Colon (tissue), 2 donors: ENCODE measurements at regions not wholly inside any gene's neighbourhood (a gene's known extent, or its start where the extent isn't known, plus 50 kb on each side); places are given as distances from the start of the nearest gene placed in this dataset.
"Not testable (repeated sequence)": the region's sequence is repeated elsewhere in the genome, so short reads cannot be mapped to it uniquely, and the experiment has no call there.

ENCODE experiments used
- FAIRE-seq: peaks from 2 replicates; lab custom pipeline; 2012; peaks lifted over from hg19 to GRCh38; lab: Jason Lieb, UNC
- donor health status: control.
- donor health status: control.

DNA sequence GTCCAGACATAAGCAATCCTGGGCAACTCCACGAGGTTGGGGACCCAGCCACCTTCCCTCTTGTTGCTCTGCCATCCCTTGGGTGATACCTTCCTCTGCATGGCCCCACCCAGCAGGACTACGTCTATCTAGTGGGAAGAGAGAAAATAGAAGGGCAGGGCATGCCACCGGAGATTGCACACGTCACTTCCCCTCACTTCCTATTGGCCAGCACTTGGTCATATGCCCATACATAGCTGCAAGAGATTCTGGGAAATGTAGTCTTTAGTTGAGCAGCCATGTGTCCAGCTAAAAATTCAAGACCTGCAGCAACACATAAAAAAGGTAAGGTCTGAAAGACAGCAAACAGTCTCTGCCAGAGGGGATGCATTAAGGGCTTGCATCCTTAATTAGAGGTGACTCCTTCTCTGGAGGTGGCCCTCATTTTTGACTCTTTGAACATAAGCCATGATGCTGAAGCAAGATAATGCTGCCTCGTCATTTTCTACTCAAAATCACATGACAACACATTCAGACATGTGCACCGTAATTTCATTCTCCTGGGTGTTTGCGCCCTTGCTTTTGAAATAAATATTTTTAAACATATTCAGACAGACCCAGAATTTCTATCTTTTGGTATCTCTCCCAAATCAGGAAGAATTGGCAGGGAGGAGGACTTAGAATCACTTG, 91.8 kb upstream of the PWP1 start:
- no peak for FAIRE-seq

DNA sequence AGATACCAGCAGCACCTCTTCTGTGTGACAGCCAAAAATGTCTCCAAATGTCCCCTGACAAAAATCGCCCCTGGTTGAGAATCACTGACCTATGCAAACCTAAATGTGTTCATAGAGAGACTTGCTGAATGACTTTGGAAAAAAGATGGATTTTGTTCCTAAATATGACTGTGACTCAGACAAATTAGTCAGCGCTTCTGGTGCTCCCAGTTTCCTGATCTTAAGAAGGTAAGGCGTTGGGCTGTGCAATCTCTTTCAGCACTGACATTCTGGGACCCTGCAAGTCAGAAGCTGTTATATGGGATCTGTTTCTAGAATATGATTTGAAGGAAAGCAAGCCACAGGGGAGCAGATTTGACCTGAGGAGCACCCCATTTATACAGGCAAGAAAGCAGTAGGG, 90.6 kb upstream of the PWP1 start:
- FAIRE-seq, result no peak

DNA sequence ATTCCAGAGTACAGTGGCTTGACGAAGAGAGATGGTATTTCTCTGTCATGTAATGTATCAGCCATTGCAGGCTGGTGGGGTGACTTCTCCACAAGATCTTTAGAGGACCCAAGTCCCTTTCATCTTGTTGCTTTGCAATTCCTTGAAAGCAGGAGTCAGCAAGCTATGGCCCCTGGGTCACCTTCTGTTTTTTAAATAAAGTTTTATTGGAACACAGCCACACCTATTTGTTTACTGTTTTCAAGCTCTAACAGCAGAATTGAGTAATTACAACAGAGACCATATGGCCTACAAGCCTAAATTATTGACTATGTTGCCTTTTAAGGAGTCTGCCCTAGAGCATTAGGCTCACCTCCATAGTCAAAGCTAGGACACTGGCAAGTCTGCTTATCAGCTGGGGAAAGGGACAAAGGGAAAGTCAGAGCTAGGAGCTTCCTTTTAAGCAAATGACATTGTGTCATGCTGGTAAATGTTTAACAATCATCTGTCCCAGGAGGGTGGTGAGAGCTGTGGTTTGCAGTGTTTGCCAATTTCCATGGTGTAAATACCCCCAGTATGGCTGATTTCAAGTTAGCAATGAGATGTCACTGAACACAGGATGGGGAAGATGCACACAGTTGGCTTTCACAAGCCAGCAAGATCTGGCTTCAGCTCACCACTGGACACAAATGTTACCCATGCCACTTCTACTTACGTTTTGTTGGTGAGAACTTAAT, 87.7 kb upstream of the PWP1 start:
- no peak for FAIRE-seq

DNA sequence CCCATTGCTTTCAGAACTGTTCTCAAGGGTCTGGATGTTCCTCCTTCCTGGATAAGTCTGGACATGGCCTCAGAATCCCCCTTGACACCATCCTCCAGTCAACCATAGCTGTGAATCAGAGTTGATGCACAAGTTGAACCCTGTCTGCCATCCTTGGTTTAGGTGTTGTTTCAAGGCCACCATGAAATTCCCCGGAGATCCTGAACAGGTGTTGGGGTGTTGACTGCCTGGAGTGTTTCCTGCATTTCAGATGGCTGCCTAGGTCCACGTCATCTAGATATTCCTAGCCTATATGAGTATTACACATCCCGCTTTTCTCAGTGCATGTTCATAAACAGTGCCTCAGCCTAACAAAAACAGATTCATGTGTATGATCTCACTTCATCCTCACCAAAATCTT, 86.7 kb upstream of the PWP1 start:
- FAIRE-seq, result no peak

DNA sequence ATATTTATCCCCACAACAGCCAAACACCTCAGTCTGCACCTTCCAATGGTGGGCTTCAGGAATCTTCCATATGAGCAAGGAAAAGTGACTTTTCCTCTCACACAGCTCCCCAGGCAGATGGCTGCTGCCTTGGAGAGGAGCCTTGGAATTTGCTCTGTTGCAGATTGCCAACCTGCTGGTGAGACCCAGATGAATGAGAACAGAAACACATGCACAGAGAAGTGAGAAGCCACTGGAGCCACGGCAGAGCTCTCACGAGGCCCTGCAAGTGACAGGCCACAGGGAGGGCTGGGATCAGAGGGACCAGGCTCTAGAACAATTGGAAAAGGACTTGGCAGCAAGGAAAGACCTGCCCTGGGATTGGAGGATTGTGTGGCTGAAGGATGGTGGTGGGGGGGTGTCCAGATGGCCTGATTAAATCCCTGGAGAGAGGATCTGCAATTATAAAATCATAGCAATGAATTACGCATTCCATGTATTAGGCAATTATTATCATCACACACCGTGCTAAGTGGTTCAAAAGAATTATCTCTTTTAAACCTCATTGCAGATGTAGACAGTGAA, 84.9 kb upstream of the PWP1 start:
- no peak for FAIRE-seq

DNA sequence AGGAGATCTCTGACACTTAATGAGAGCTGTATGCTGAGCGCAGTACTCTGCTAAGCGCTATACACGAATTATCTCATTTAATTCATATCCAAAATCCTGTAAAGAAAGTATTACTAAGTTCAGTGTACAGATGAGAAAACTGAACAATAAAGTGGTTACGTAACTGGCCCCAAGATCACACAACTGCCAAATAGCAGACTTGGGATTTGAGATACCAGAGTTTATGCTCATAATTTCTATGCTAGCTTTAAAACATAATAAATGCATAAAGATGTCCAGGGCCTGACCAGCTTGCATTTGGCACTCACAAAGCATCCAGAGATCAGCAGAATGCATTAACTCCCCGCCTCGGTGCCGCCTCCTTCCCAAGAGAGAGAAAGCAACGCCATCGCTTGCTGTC, 83.2 kb upstream of the PWP1 start:
- no peak for FAIRE-seq

DNA sequence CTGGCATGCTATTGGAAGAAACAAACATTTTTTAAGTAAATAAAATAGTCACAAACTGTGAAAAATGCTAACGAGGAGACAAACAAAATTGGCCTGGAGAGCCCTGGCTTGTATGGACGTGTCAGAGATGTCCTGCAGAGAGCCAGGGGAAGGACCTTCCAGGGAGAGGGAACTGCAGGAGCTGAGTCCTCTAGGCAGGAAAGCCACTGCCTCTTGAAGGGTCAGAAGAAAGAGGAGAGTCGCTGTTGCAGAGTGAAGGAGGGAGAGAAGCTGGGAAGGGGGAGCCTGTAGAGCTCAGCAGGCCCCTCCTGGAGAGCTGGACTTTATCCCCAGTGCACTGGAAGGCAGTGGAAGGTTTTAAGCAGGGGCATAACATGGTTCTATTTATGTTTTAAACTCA, 80.3 kb upstream of the PWP1 start:
- no peak for FAIRE-seq

DNA sequence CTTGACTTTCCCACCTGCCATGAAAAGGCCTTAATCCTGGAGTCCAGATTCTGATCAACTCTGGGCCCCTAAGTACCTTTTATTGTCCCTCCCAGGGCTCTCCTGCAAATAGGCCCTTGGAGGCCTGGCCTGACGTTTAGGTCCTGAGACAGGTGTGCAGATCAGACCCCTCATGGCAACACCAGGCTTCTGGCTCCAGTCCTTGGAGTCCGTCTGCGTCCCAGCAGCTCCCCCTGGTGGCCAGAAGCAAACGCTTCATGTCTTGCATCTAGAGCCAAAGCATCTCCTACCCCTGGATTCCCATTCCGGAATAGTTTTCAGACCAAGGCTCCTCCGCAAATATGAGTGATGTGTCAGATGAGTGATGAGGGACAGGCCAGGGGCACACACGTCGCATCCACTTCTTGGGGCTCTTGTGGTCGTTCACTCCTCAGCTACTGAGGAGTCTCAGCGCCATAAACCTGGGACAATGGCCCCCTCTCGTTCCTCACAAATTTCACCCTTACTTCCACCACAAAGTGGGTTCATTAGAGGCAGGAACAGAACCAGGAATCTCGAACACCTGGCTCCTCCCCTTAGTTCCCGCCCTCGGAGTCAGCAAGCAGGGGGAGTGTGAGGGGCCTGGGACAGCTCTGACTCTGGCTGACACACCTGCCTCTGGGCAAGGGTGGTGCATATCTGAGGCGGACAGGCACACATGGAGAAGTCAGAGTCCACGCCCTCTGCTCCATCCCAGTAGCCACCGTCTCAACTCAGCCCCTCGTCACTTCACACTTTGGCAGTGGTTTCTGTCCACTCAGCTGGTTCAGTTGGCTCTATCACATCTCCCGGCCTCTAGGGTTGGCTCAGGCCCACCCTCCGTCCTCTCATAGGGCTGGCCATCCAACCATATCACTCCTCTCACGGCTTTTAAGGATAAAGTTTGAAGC, 77.9 kb upstream of the PWP1 start:
- FAIRE-seq, result no peak

DNA sequence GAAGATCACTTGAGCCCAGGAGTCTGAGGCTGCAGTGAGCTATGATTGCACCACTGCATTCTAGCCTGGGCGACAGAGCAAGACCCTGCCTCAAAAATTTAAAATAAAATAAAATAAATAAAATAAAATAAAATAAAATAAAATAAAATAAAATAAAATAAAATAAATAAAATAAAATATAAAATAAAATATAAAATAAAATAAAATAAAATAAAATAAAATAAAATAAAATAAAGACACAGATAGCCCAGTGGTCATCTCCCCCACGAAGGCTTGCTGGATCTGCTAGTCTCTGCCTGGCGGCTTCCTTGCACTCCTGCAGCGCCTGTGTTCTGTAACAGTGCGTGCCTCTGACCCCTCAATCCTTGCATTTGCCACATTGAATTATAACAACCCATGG, 76.8 kb upstream of the PWP1 start:
- FAIRE-seq, result not testable (repeated sequence)

DNA sequence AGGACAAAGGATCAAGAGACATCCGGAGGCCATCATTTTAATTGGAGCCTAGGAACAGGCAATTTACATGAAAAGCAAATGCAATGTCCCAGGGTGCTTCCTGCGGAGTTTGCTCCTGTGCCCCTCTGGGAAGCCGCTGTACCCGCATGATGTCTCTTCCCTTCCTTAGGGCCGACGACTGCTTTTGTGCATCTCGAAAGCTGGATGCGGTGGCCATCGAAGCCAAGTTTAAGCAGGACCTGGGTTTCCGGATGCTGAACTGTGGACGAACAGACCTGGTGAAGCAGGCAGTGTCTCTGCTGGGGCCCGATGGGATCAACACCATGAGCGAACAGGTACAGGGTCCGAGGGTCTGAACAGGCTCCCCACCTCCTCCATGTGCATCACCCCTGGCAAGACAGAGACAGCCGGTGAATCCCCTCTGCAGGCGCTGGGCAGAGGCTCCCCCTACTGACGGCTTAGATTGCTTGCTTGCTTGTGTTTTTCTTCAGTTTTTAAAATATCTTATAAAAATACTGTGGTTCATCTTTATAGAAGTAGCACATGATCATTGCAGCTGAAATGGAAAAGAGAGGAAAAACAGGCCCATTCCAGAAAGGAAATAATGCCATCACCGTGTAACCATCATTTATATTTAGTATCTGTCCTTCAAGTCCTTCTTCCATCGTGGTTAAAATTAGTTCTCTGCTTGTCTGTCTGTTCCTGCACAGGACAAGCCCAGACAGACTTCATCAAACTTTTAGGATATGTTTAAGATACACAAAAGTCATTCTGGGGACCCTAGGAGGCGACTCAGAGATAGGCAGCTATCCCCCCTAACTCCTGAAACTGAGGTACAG, 75.4 kb upstream of the PWP1 start:
- no peak for FAIRE-seq

DNA sequence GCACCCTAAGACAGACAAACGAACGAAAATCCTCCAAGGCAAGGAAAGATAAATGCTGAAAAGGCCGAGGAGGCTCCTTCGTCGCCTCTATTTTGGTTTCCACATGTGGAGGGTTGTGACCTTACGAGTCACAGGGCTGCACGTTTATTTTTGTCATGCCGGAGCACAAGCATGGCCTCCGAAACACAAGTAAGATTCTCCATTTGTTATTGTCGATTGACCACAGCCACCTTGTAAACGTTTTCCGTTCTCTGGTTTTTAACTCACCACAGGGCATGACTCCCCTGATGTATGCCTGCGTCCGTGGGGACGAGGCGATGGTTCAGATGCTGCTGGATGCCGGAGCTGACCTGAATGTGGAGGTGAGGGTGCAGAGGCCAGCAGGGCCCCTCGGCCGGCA, 73.1 kb upstream of the PWP1 start:
- no peak for FAIRE-seq

DNA sequence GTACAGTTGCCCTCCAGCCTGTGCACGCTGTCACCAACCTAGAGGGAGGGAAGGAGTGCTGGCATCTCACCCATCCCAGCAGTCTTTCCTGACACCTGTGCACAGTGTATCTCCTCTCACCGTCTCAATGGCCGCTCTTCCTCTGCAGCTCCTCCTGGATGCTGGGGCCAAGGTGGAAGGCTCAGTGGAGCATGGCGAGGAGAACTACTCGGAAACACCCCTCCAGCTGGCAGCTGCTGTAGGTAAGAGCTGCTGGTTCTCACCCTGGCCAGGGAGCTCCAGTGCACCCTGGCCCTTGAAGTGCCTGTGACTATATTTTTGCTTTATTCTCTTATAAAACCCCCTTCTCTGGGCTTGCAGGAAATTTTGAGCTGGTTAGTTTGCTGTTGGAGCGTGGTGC, 68.7 kb upstream of the PWP1 start:
- FAIRE-seq, result no peak

DNA sequence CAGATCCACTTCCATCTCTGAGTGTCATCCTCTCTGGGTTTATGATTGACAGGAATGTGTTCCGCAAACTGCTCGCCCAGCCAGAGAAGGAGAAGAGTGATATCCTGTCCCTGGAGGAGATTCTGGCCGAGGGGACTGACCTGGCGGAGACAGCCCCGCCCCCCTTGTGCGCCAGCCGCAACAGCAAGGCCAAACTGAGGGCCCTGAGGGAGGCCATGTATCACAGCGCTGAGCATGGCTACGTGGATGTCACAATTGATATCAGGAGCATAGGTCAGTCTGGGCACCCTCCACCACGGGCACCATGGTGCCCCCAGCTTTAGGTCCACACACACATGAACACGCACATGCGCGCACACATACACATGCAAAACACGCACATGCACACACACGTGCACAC, 67.5 kb upstream of the PWP1 start:
- no peak for FAIRE-seq

DNA sequence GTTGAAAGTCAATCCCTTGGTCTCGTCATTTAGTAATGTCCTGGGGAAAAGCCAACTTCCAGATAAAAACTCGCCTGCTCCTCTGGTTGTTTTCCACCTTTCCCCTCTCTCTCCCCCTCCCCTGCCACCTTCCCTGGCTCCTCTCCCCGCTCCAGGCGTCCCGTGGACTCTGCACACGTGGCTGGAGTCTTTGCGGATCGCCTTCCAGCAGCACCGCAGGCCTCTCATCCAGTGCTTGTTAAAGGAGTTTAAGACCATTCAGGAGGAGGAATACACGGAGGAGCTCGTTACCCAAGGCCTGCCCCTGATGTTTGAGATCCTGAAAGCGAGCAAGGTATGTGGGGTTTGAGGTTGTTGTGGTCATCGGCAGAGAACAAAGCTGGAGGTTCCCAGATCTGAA, 65.8 kb upstream of the PWP1 start:
- FAIRE-seq, result no peak

DNA sequence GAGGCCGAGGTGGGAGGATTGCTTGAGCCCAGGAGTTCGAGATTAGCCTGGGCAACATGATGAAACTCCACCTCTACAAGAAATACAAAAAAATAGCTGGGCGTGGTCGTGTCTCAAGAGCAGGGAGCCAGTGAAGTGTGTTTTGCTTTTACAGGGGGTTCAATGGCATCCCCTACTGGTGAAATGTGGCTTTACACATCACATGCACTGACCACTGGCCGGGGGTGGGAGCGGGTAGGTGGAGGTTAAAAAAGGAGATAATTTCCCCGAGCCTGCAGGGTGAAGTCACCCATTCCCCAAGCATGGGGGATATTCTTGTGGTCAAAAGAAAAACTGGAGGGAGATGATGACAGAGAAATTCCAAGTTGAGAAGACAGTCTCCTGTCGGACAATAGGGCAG, 63.6 kb upstream of the PWP1 start:
- no peak for FAIRE-seq

DNA sequence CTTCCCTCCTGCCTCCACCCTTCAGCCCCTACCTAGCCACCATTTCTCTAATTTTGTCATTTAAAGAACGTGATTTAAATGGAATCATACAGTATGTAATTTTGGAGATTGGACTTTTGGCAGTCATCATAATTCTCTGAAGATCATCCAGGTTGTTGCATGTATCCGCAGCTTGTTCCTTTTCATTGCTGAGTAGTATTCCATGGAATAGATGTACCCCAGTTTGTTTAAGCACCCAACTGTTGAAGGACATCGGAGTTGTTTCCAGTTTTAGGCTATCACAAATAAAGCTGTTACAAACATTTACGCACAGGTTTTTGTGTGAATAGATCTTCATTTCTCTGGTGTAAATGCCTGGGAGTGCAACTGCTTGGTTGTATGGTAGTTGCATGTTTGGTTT, 61.1 kb upstream of the PWP1 start:
- no peak for FAIRE-seq

DNA sequence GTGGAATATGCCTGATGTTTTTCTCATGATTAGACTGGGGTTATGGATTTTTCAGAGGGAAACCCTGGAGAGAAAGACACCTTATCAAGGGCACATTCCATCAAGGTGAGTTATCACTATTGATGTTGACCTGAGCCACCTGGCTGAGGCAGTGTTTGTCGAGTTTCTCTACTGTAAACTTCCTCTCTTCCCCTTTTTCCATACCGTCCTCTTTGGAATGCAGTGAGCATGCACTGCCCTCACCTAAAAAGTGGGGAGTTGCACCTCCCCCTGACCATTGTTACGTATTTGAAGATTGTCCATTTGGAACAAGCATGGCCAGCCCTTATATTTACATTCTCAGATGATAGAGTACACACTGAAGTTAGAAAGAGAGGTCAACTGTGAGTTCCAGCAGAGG, 53.9 kb upstream of the PWP1 start:
- no peak for FAIRE-seq

DNA sequence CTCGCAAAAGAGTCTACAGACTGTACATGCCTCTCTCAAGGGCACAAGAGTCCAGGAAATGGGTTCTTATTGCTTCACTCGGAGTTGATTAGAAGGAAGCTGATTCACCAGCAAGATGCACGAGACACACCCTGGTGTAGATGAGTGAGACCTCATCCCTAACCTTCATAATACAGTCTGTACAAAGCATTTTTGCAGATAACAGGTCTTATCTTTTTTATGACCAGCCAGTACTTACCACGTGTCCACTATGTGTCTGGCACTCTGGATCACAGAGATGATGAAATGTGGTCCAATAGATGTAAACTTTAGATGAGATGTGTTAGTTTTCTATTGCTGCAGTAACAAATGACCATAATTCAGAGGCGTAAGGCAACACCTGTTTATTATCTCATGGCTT, 53.4 kb upstream of the PWP1 start:
- FAIRE-seq, result no peak

DNA sequence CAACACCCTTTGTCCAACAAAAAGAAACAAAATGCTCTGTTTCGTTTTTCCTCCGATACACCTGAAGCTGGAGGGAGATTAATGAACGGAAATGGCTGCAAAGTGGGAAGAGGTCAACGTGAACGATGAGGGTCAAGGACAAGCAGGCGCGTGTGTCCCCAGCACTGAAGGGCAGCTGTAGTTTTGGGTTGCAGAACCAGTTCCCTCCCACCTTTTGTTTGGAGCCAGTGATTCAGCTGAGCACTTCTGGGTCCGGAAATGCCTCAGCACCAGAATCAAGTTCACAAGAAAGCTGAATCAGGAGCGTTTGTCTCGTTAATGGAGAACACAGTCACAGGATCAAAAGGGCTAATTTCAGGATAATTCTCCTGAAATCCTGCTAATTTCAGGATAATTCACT, 51.1 kb upstream of the PWP1 start:
- no peak for FAIRE-seq

DNA sequence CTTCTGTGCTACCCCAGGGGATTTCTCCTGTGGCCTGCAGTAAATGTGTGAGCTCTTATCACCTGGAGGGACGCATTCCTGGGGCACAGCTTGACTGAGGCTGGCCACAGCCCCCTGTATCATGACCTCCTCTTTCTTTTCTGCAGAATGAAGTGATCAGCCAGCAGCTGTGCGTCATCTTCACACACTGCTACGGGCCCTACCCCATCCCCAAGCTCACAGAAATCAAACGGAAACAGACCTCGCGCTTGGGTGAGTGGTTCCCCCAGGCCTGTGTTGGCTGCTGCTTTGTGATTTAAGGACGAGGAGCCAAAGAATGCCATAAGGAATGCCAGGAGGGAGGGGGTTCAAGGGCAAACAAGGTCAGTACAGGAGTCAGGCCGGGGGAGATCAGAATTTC, 50.5 kb upstream of the PWP1 start:
- no peak for FAIRE-seq
